ENCODE measurements at regions not wholly inside any gene's neighbourhood (a gene's known extent, or its start where the extent isn't known, plus 50 kb on each side); places are given as distances from the start of the nearest gene placed in this dataset.

DNA sequence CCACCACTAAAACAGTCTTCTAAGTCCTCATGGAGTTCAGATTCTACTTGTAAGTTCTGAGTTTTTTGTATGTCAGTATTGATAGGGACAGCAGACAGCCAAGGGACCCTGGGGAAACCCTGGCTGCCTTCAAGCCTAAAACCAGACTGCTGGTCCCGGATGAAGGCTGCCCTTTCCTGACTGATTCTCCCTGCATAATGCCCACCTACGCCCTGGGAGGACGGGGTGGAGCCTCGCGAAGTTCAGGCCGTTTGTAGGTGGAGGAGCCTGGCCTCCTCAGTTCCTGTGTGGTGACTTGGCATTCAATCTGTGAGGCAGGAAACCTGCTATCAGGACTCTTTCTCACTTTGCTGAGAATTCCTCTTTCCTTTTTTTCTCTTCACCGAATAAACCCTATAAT lies 120.3 kb upstream of the LGSN start:
- TF ChIP-seq ZFP30 (CRISPR knock-in tag; IDR thresholded peaks at IDR 0.05) (no peak), TCF4 (CRISPR knock-in tag; IDR thresholded peaks at IDR 0.05; ENCODE audit: borderline replicate concordance) (no peak), RARB (CRISPR knock-in tag; IDR thresholded peaks at IDR 0.05) (no peak), SNAI2 (CRISPR knock-in tag; IDR thresholded peaks at IDR 0.05) (no peak), BACH2 (CRISPR knock-in tag; IDR thresholded peaks at IDR 0.05; ENCODE audit: borderline replicate concordance) (no peak), ZFP3 (CRISPR knock-in tag; IDR thresholded peaks at IDR 0.05) (no peak), ZC3H10 (CRISPR knock-in tag; IDR thresholded peaks at IDR 0.05) (no peak)
- TF ChIP-seq, protein P1, sequence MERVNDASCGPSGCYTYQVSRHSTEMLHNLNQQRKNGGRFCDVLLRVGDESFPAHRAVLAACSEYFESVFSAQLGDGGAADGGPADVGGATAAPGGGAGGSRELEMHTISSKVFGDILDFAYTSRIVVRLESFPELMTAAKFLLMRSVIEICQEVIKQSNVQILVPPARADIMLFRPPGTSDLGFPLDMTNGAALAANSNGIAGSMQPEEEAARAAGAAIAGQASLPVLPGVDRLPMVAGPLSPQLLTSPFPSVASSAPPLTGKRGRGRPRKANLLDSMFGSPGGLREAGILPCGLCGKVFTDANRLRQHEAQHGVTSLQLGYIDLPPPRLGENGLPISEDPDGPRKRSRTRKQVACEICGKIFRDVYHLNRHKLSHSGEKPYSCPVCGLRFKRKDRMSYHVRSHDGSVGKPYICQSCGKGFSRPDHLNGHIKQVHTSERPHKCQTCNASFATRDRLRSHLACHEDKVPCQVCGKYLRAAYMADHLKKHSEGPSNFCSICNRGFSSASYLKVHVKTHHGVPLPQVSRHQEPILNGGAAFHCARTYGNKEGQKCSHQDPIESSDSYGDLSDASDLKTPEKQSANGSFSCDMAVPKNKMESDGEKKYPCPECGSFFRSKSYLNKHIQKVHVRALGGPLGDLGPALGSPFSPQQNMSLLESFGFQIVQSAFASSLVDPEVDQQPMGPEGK (CRISPR knock-in tag; IDR thresholded peaks at IDR 0.05; ENCODE audit: borderline replicate concordance): no peak
- TF ChIP-seq, protein P2, sequence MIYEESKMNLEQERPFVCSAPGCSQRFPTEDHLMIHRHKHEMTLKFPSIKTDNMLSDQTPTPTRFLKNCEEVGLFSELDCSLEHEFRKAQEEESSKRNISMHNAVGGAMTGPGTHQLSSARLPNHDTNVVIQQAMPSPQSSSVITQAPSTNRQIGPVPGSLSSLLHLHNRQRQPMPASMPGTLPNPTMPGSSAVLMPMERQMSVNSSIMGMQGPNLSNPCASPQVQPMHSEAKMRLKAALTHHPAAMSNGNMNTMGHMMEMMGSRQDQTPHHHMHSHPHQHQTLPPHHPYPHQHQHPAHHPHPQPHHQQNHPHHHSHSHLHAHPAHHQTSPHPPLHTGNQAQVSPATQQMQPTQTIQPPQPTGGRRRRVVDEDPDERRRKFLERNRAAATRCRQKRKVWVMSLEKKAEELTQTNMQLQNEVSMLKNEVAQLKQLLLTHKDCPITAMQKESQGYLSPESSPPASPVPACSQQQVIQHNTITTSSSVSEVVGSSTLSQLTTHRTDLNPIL (CRISPR knock-in tag; IDR thresholded peaks at IDR 0.05; ENCODE audit: low read depth): no peak
- TF ChIP-seq, protein P3, sequence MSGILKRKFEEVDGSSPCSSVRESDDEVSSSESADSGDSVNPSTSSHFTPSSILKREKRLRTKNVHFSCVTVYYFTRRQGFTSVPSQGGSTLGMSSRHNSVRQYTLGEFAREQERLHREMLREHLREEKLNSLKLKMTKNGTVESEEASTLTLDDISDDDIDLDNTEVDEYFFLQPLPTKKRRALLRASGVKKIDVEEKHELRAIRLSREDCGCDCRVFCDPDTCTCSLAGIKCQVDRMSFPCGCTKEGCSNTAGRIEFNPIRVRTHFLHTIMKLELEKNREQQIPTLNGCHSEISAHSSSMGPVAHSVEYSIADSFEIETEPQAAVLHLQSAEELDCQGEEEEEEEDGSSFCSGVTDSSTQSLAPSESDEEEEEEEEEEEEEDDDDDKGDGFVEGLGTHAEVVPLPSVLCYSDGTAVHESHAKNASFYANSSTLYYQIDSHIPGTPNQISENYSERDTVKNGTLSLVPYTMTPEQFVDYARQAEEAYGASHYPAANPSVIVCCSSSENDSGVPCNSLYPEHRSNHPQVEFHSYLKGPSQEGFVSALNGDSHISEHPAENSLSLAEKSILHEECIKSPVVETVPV (CRISPR knock-in tag; IDR thresholded peaks at IDR 0.05): no peak
